SK-N-MC (cell line): ENCODE measurements at regions not wholly inside any gene's neighbourhood (a gene's known extent, or its start where the extent isn't known, plus 50 kb on each side); places are given as distances from the start of the nearest gene placed in this dataset.

Source experiments
- EZH2 ChIP-seq: fragments of 200-600 bp; sonication (generic); IDR thresholded peaks from one replicate; pipeline ENCODE4 v1.6.1; 2017; ENCODE audit warnings: antibody characterized with exemption
- POLR2AphosphoS5 ChIP-seq: IDR thresholded peaks from 2 replicates; pipeline ENCODE4 v1.6.1; 2012; ENCODE audit warnings: mild to moderate bottlenecking, low read depth, low read length, borderline replicate concordance

DNA sequence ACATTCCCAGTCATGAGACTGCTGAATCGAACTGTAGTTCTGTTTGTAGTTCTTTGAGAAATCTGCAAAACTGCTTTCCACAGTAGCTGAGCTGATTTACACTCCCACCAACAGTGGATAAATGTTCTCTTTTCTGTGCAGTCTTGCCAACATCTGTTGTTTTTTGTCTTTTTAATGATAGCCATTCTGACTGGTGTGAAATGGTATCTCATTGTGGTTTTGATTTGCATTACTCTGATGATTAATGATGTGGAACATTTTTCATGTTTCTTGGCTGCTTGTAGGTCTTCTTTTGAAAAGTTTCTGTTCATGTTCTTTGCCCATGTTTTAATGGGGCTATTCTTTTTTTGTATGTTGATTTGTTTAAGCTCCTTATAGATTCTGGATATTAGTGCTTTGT, 187.3 kb upstream of the TLE4 start:
- TF ChIP-seq POLR2AphosphoS5: no peak
- no peak for TF ChIP-seq EZH2
